ENCODE measurements at regions not wholly inside any gene's neighbourhood (a gene's known extent, or its start where the extent isn't known, plus 50 kb on each side); places are given as distances from the start of the nearest gene placed in this dataset.

DNA sequence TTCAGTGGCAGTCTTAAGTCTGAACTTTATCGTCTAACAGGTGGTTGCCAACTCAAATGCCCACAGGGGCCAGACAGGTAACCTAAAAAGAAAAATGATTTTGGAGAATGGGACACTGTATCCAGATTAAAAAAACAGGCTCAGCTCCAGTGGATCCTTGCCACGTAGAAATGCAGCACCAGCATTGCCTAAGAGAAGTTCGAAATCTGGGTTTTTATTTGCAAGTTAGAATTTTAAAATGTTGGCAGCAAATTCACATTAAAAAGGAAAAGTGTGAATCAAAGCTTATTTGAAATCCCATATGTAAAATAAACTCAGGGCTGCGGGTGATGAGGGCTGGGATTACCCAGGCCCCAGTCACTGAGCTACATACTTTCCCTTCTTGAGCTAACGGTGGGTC lies 408.5 kb upstream of the SUCLG2 start:
- H3K27ac ChIP-seq (ENCODE audit: low read length, poor library complexity, severe bottlenecking), result no peak overlapping the region
- 79% methylated on average over 4 of the region's 5 CpGs for WGBS
- H4K91ac ChIP-seq (ENCODE audit: low read length), result no peak overlapping the region
- no peaks in the 10 kb centered on the region for H3K9me3 ChIP-seq (ENCODE audit: control insufficient read depth, low read length)
- no peak overlapping the region for H2BK12ac ChIP-seq (ENCODE audit: low read length in 2 of 2)
- no peak overlapping the region for H4K8ac ChIP-seq (ENCODE audit: low read length)
- peaks cover 8% of the 10 kb centered on the region for H3K4me1 ChIP-seq (ENCODE audit: control insufficient read depth, insufficient read depth, low read depth, low read length)
- H3K27me3 ChIP-seq (ENCODE audit: control insufficient read depth in 1 of 2, insufficient read depth in 1 of 2, low read length in 2 of 2), result no peaks in the 10 kb centered on the region
- H3K9ac ChIP-seq (ENCODE audit: low read length), result no peak overlapping the region
- H2AK5ac ChIP-seq (ENCODE audit: low read length, severe bottlenecking), result no peak overlapping the region
- DNase-seq, result no peak
- H2AFZ ChIP-seq (ENCODE audit: low read depth, low read length), result no peak overlapping the region
- H3K18ac ChIP-seq (ENCODE audit: low read depth in 1 of 2, low read length in 2 of 2), result no peak overlapping the region
- H3K4me3 ChIP-seq (ENCODE audit: insufficient read depth in 1 of 2, low read depth in 1 of 2, low read length in 2 of 2), result no peak overlapping the region
- H3K36me3 ChIP-seq (ENCODE audit: control insufficient read depth in 1 of 2, insufficient read depth in 2 of 2, low read depth in 1 of 2, low read length in 2 of 2), result no peaks in the 10 kb centered on the region
- H3K14ac ChIP-seq (ENCODE audit: low read length in 2 of 2), result no peak overlapping the region
- no peak overlapping the region for H3K4ac ChIP-seq (ENCODE audit: low read depth in 1 of 2, low read length in 2 of 2)
- no peak overlapping the region for H3K4me2 ChIP-seq (ENCODE audit: low read length, poor library complexity, severe bottlenecking)
- H2BK5ac ChIP-seq (ENCODE audit: low read depth, low read length, poor library complexity, severe bottlenecking), result no peak overlapping the region
- H3K23ac ChIP-seq (ENCODE audit: low read length in 2 of 2), result no peak overlapping the region
- no peak overlapping the region for H2BK120ac ChIP-seq (ENCODE audit: low read depth, low read length)
- H2BK15ac ChIP-seq (ENCODE audit: low read depth, poor library complexity, severe bottlenecking), result no peak overlapping the region
- no peaks in the 10 kb centered on the region for H3K79me1 ChIP-seq (replicated peaks; ENCODE audit: low read length, poor library complexity, severe bottlenecking)

- H3K27ac ChIP-seq (ENCODE audit: low read length, poor library complexity, severe bottlenecking), result no peak overlapping the region
- 59% methylated on average over 5 of the region's 5 CpGs for WGBS
Observed at GRCh38 chr3:68060910-68061309, 406.5 kb upstream of the SUCLG2 start.

GRCh38 chr3:68060191-68060590 lies 405.8 kb upstream of the SUCLG2 start:
- no peak overlapping the region for H2BK15ac ChIP-seq (ENCODE audit: low read depth, poor library complexity, severe bottlenecking)
- H2AFZ ChIP-seq (ENCODE audit: low read depth, low read length), result no peak overlapping the region
- H4K91ac ChIP-seq (ENCODE audit: low read length), result no peak overlapping the region
- H3K14ac ChIP-seq (ENCODE audit: low read length in 2 of 2), result no peak overlapping the region
- no peaks in the 10 kb centered on the region for H3K27me3 ChIP-seq (ENCODE audit: control insufficient read depth in 1 of 2, insufficient read depth in 1 of 2, low read length in 2 of 2)
- no peak for DNase-seq
- no peak overlapping the region for H2BK5ac ChIP-seq (ENCODE audit: low read depth, low read length, poor library complexity, severe bottlenecking)
- no peak overlapping the region for H2BK120ac ChIP-seq (ENCODE audit: low read depth, low read length)
- H3K27ac ChIP-seq (ENCODE audit: low read length, poor library complexity, severe bottlenecking), result peak overlapping the region; percentile 75
- H3K9ac ChIP-seq (ENCODE audit: low read length), result no peak overlapping the region
- no peak overlapping the region for H3K4me3 ChIP-seq (ENCODE audit: insufficient read depth in 1 of 2, low read depth in 1 of 2, low read length in 2 of 2)
- H3K79me1 ChIP-seq (replicated peaks; ENCODE audit: low read length, poor library complexity, severe bottlenecking), result no peaks in the 10 kb centered on the region
- no peak overlapping the region for H3K23ac ChIP-seq (ENCODE audit: low read length in 2 of 2)
- H3K18ac ChIP-seq (ENCODE audit: low read depth in 1 of 2, low read length in 2 of 2), result no peak overlapping the region
- no peak overlapping the region for H3K4me2 ChIP-seq (ENCODE audit: low read length, poor library complexity, severe bottlenecking)
- H3K4ac ChIP-seq (ENCODE audit: low read depth in 1 of 2, low read length in 2 of 2), result no peak overlapping the region
- H3K9me3 ChIP-seq (ENCODE audit: control insufficient read depth, low read length), result no peaks in the 10 kb centered on the region
- H3K36me3 ChIP-seq (ENCODE audit: control insufficient read depth in 1 of 2, insufficient read depth in 2 of 2, low read depth in 1 of 2, low read length in 2 of 2), result no peaks in the 10 kb centered on the region
- peak overlapping the region; percentile 60 for H2AK5ac ChIP-seq (ENCODE audit: low read length, severe bottlenecking)
- 95% methylated on average over 2 of the region's 3 CpGs for WGBS
- peaks cover 8% of the 10 kb centered on the region for H3K4me1 ChIP-seq (ENCODE audit: control insufficient read depth, insufficient read depth, low read depth, low read length)
- no peak overlapping the region for H2BK12ac ChIP-seq (ENCODE audit: low read length in 2 of 2)
- H4K8ac ChIP-seq (ENCODE audit: low read length), result no peak overlapping the region

More at GRCh38 chr3:68060910-68061309, 406.5 kb upstream of the SUCLG2 start:
- H3K18ac ChIP-seq (ENCODE audit: low read depth in 1 of 2, low read length in 2 of 2), result no peak overlapping the region
- H2BK120ac ChIP-seq (ENCODE audit: low read depth, low read length), result no peak overlapping the region
- H3K4ac ChIP-seq (ENCODE audit: low read depth in 1 of 2, low read length in 2 of 2), result no peak overlapping the region
- no peak overlapping the region for H3K23ac ChIP-seq (ENCODE audit: low read length in 2 of 2)
- H3K4me3 ChIP-seq (ENCODE audit: insufficient read depth in 1 of 2, low read depth in 1 of 2, low read length in 2 of 2), result no peak overlapping the region
- no peak overlapping the region for H3K14ac ChIP-seq (ENCODE audit: low read length in 2 of 2)
- no peaks in the 10 kb centered on the region for H3K27me3 ChIP-seq (ENCODE audit: control insufficient read depth in 1 of 2, insufficient read depth in 1 of 2, low read length in 2 of 2)
- DNase-seq, result no peak
- H4K91ac ChIP-seq (ENCODE audit: low read length), result no peak overlapping the region
- H2AFZ ChIP-seq (ENCODE audit: low read depth, low read length), result no peak overlapping the region
- H4K8ac ChIP-seq (ENCODE audit: low read length), result no peak overlapping the region
- peaks cover 8% of the 10 kb centered on the region for H3K4me1 ChIP-seq (ENCODE audit: control insufficient read depth, insufficient read depth, low read depth, low read length)
- H3K9ac ChIP-seq (ENCODE audit: low read length), result no peak overlapping the region
- H3K4me2 ChIP-seq (ENCODE audit: low read length, poor library complexity, severe bottlenecking), result no peak overlapping the region
- peak overlapping the region; percentile 7 for H2AK5ac ChIP-seq (ENCODE audit: low read length, severe bottlenecking)
- H3K79me1 ChIP-seq (replicated peaks; ENCODE audit: low read length, poor library complexity, severe bottlenecking), result no peaks in the 10 kb centered on the region
- no peak overlapping the region for H2BK15ac ChIP-seq (ENCODE audit: low read depth, poor library complexity, severe bottlenecking)
- H2BK12ac ChIP-seq (ENCODE audit: low read length in 2 of 2), result no peak overlapping the region
- H2BK5ac ChIP-seq (ENCODE audit: low read depth, low read length, poor library complexity, severe bottlenecking), result no peak overlapping the region
- H3K36me3 ChIP-seq (ENCODE audit: control insufficient read depth in 1 of 2, insufficient read depth in 2 of 2, low read depth in 1 of 2, low read length in 2 of 2), result no peaks in the 10 kb centered on the region
- no peaks in the 10 kb centered on the region for H3K9me3 ChIP-seq (ENCODE audit: control insufficient read depth, low read length)

- H3K23ac ChIP-seq (ENCODE audit: low read length in 2 of 2), result no peak overlapping the region
- H2BK15ac ChIP-seq (ENCODE audit: low read depth, poor library complexity, severe bottlenecking), result no peak overlapping the region
- H2BK5ac ChIP-seq (ENCODE audit: low read depth, low read length, poor library complexity, severe bottlenecking), result no peak overlapping the region
- H3K4me1 ChIP-seq (ENCODE audit: control insufficient read depth, insufficient read depth, low read depth, low read length), result peaks cover 8% of the 10 kb centered on the region
- DNase-seq, result no peak
- 64% methylated on average over 1 of the region's 3 CpGs for WGBS
- no peak overlapping the region for H2BK12ac ChIP-seq (ENCODE audit: low read length in 2 of 2)
- no peak overlapping the region for H2BK120ac ChIP-seq (ENCODE audit: low read depth, low read length)
- H3K27ac ChIP-seq (ENCODE audit: low read length, poor library complexity, severe bottlenecking), result peak overlapping the region; percentile 75
- H2AK5ac ChIP-seq (ENCODE audit: low read length, severe bottlenecking), result peak overlapping the region; percentile 97
- no peaks in the 10 kb centered on the region for H3K27me3 ChIP-seq (ENCODE audit: control insufficient read depth in 1 of 2, insufficient read depth in 1 of 2, low read length in 2 of 2)
- no peak overlapping the region for H3K4me3 ChIP-seq (ENCODE audit: insufficient read depth in 1 of 2, low read depth in 1 of 2, low read length in 2 of 2)
- H3K9me3 ChIP-seq (ENCODE audit: control insufficient read depth, low read length), result no peaks in the 10 kb centered on the region
- H4K8ac ChIP-seq (ENCODE audit: low read length), result no peak overlapping the region
- H3K18ac ChIP-seq (ENCODE audit: low read depth in 1 of 2, low read length in 2 of 2), result no peak overlapping the region
- no peak overlapping the region for H3K9ac ChIP-seq (ENCODE audit: low read length)
- no peak overlapping the region for H2AFZ ChIP-seq (ENCODE audit: low read depth, low read length)
- H3K14ac ChIP-seq (ENCODE audit: low read length in 2 of 2), result no peak overlapping the region
- no peak overlapping the region for H4K91ac ChIP-seq (ENCODE audit: low read length)
- H3K4ac ChIP-seq (ENCODE audit: low read depth in 1 of 2, low read length in 2 of 2), result no peak overlapping the region
- H3K79me1 ChIP-seq (replicated peaks; ENCODE audit: low read length, poor library complexity, severe bottlenecking), result no peaks in the 10 kb centered on the region
- no peaks in the 10 kb centered on the region for H3K36me3 ChIP-seq (ENCODE audit: control insufficient read depth in 1 of 2, insufficient read depth in 2 of 2, low read depth in 1 of 2, low read length in 2 of 2)
- H3K4me2 ChIP-seq (ENCODE audit: low read length, poor library complexity, severe bottlenecking), result peak overlapping the region; percentile 8
Observed at GRCh38 chr3:68059628-68060152, 405.3 kb upstream of the SUCLG2 start.
